CD1c-positive myeloid dendritic cell (primary cell): ENCODE measurements at regions not wholly inside any gene's neighbourhood (a gene's known extent, or its start where the extent isn't known, plus 50 kb on each side); places are given as distances from the start of the nearest gene placed in this dataset.
"Not testable (repeated sequence)": the region's sequence is repeated elsewhere in the genome, so short reads cannot be mapped to it uniquely, and the experiment has no call there.

Experiments
- DNase-seq: peaks from one replicate; pipeline ENCODE4 v3.0.0-alpha.2; 2016; ENCODE audit errors: extremely low spot score

GRCh38 chrY:8151561-8151960 lies 1185.7 kb upstream of the TSPY4 start:
- no peak for DNase-seq

- DNase-seq: no peak
These were observed 1208.7 kb upstream of the TSPY4 start for GRCh38 chrY:8128578-8128977.

- no peak for DNase-seq
These were observed 1211.2 kb upstream of the TSPY4 start for GRCh38 chrY:8125907-8126571.

GRCh38 chrY:8121825-8122224 lies 1210.3 kb upstream of the AMELY start:
- no peak for DNase-seq

GRCh38 chrY:8094429-8094828 lies 1182.9 kb upstream of the AMELY start:
- DNase-seq: no peak

GRCh38 chrY:8092926-8093325 lies 1181.4 kb upstream of the AMELY start:
- DNase-seq: no peak

GRCh38 chrY:8085925-8086324 lies 1174.4 kb upstream of the AMELY start:
- no peak for DNase-seq

- DNase-seq: no peak
These were observed 1172.6 kb upstream of the AMELY start for GRCh38 chrY:8084192-8084591.

GRCh38 chrY:8081151-8081550 lies 1169.6 kb upstream of the AMELY start:
- no peak for DNase-seq

- no peak for DNase-seq
These were observed 1153.7 kb upstream of the AMELY start for GRCh38 chrY:8065220-8065619.

- DNase-seq: no peak
These were observed 1152.9 kb upstream of the AMELY start for GRCh38 chrY:8064500-8064899.

GRCh38 chrY:8063973-8064372 lies 1152.4 kb upstream of the AMELY start:
- DNase-seq: no peak

- no peak for DNase-seq
These were observed 1147.1 kb upstream of the AMELY start for GRCh38 chrY:8058613-8059012.

- DNase-seq: no peak
These were observed 1139.8 kb upstream of the AMELY start for GRCh38 chrY:8051340-8051739.

- no peak for DNase-seq
These were observed 1129.7 kb upstream of the AMELY start for GRCh38 chrY:8041238-8041637.

GRCh38 chrY:8036563-8036962 lies 1125.0 kb upstream of the AMELY start:
- DNase-seq: no peak

GRCh38 chrY:8035653-8036052 lies 1124.1 kb upstream of the AMELY start:
- DNase-seq: no peak

GRCh38 chrY:8034673-8035072 lies 1123.1 kb upstream of the AMELY start:
- no peak for DNase-seq

- DNase-seq: no peak
These were observed 1121.6 kb upstream of the AMELY start for GRCh38 chrY:8033200-8033599.

- no peak for DNase-seq
These were observed 1109.0 kb upstream of the AMELY start for GRCh38 chrY:8020540-8020939.

- no peak for DNase-seq
These were observed 1100.0 kb upstream of the AMELY start for GRCh38 chrY:8011515-8011914.

- no peak for DNase-seq
These were observed 1092.6 kb upstream of the AMELY start for GRCh38 chrY:8004196-8004595.

GRCh38 chrY:7996726-7997125 lies 1085.2 kb upstream of the AMELY start:
- no peak for DNase-seq

- DNase-seq: not testable (repeated sequence)
These were observed 1083.2 kb upstream of the AMELY start for GRCh38 chrY:7994781-7995180.
